Nephron (organoid): ENCODE measurements at regions not wholly inside any gene's neighbourhood (a gene's known extent, or its start where the extent isn't known, plus 50 kb on each side); places are given as distances from the start of the nearest gene placed in this dataset.

Experiments
- H3K27ac Mint-ChIP-seq, 3 experiments: 2 replicates each; pipeline ENCODE4 v1.8.0; 2020; ENCODE audit warnings: mixed read lengths in 3 of 3, mild to moderate bottlenecking in 2 of 3, moderate library complexity in 1 of 3
- H3K27me3 Mint-ChIP-seq: 2 replicates; pipeline ENCODE4 v1.8.0; 2021; ENCODE audit warnings: low read depth, mild to moderate bottlenecking, moderate library complexity, mixed read lengths
- H3K36me3 Mint-ChIP-seq: 2 replicates; pipeline ENCODE4 v1.8.0; 2020; ENCODE audit warnings: low read depth, mixed read lengths
- H3K4me1 Mint-ChIP-seq: 2 replicates; pipeline ENCODE4 v1.8.0; 2020; ENCODE audit warnings: mixed read lengths
- H3K4me3 Mint-ChIP-seq, 3 experiments: 2 replicates each; pipeline ENCODE4 v1.8.0; 2020; ENCODE audit warnings: mild to moderate bottlenecking in 3 of 3, mixed read lengths in 3 of 3, moderate library complexity in 2 of 3
- H3K9me3 Mint-ChIP-seq: 2 replicates; pipeline ENCODE4 v1.8.0; 2020; ENCODE audit warnings: mixed read lengths
- TF ChIP-seq, protein P1 (sequence below), 3 experiments: fragments of 200-600 bp; sonication (generic); IDR thresholded peaks; one replicate each; pipeline ENCODE4 v1.5.0; 2021; ENCODE audit warnings: antibody characterized with exemption in 3 of 3; ENCODE audit not compliant: unreplicated experiment in 3 of 3

GRCh38 chr18:8980918-8981317 is 121.6 kb upstream of the NDUFV2 start:
- H3K9me3 Mint-ChIP-seq = no peaks in the 10 kb centered on the region
- TF ChIP-seq, protein P1, sequence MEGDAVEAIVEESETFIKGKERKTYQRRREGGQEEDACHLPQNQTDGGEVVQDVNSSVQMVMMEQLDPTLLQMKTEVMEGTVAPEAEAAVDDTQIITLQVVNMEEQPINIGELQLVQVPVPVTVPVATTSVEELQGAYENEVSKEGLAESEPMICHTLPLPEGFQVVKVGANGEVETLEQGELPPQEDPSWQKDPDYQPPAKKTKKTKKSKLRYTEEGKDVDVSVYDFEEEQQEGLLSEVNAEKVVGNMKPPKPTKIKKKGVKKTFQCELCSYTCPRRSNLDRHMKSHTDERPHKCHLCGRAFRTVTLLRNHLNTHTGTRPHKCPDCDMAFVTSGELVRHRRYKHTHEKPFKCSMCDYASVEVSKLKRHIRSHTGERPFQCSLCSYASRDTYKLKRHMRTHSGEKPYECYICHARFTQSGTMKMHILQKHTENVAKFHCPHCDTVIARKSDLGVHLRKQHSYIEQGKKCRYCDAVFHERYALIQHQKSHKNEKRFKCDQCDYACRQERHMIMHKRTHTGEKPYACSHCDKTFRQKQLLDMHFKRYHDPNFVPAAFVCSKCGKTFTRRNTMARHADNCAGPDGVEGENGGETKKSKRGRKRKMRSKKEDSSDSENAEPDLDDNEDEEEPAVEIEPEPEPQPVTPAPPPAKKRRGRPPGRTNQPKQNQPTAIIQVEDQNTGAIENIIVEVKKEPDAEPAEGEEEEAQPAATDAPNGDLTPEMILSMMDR (IDR thresholded peaks at IDR 0.05; ENCODE audit: unreplicated experiment in 3 of 3) = no peak
- peaks cover 5% of the 10 kb centered on the region for H3K4me1 Mint-ChIP-seq
- peaks cover 10% of the 10 kb centered on the region for H3K27me3 Mint-ChIP-seq
- no peak overlapping the region for H3K4me3 Mint-ChIP-seq
- H3K27ac Mint-ChIP-seq = no peak overlapping the region
- H3K36me3 Mint-ChIP-seq = no peaks in the 10 kb centered on the region

DNA sequence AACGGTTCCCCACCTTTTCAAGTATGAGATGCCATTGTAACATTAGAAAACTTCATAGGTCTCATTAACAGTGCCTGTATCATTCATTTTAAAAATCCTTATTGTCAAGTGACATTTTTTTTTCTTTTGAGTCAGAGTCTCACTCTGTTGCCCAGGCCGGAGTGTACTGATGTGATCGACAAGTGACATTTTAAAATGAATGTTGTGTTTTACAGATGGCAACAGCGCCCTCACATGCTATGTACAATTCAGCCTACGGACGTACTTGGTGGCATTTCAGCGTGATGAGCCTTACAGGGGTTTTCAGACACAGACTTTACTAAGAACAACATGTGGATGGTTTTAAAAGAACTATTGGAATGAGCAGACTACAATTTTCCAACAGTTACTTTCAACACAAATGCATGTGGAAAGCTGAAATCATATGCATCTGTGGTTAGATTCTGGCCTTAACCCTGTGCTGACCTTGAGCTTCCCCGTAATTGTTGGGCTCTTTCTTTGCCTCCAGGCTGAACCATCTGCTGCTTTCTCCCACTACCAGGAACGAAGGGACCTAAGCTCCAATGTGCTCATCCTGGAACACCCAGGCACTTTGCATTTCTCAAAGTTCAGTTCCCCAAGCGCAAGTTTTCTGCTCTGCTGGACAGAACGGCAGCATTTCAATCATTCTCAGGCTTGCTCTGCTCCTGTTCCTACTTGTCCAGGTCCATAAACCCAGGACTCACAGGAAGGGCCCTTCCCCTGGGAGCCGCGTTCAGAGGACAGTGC is 119.9 kb upstream of the NDUFV2 start:
- Mint-ChIP-seq H3K9me3 (no peaks in the 10 kb centered on the region), H3K36me3 (no peaks in the 10 kb centered on the region), H3K4me1 (peaks cover 5% of the 10 kb centered on the region), H3K27me3 (peaks cover 10% of the 10 kb centered on the region), H3K27ac (peak overlapping the region; percentile 36 to 85 (median 78)), H3K4me3 (no peak overlapping the region)
- TF ChIP-seq, protein P1 (IDR thresholded peaks at IDR 0.05; ENCODE audit: unreplicated experiment in 3 of 3) = peak; percentile 25 to 45 (median 37)

DNA sequence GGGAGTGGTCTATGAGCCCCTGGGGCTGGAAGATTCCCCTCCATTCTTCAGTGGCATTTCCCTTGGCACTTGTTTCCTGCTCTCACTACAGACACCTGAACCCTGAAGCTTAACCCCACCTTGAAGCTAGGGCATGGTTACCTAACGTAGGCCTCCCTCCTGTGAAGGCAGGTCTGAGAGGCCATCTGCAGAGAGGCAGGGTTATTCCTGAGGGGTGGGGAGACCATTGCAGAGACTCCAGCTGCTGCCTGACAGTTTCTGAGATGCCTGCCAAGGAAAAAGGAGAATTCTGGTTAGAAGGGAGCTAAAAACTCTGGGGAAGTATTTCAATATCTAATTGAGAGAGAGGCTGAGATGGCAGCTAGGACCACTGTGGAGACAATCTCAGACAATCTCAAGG is 119.3 kb upstream of the NDUFV2 start:
- TF ChIP-seq, protein P1 (IDR thresholded peaks at IDR 0.05; ENCODE audit: unreplicated experiment in 3 of 3) = no peak
- Mint-ChIP-seq H3K36me3 (no peaks in the 10 kb centered on the region), H3K4me3 (no peak overlapping the region), H3K27ac (peak overlapping the region in 1 of 3 experiments; percentile 78), H3K4me1 (peaks cover 5% of the 10 kb centered on the region), H3K27me3 (peaks cover 10% of the 10 kb centered on the region), H3K9me3 (no peaks in the 10 kb centered on the region)

- TF ChIP-seq, protein P1 (IDR thresholded peaks at IDR 0.05; ENCODE audit: unreplicated experiment in 3 of 3) = no peak
- peaks cover 10% of the 10 kb centered on the region for H3K27me3 Mint-ChIP-seq
- H3K4me1 Mint-ChIP-seq = peaks cover 5% of the 10 kb centered on the region
- no peaks in the 10 kb centered on the region for H3K9me3 Mint-ChIP-seq
- no peak overlapping the region for H3K4me3 Mint-ChIP-seq
- H3K36me3 Mint-ChIP-seq = no peaks in the 10 kb centered on the region
- H3K27ac Mint-ChIP-seq = no peak overlapping the region
Observed at GRCh38 chr18:8984131-8984721, 118.3 kb upstream of the NDUFV2 start.

- TF ChIP-seq, protein P1 (IDR thresholded peaks at IDR 0.05; ENCODE audit: unreplicated experiment in 3 of 3) = no peak
- no peak overlapping the region for H3K4me3 Mint-ChIP-seq
- no peaks in the 10 kb centered on the region for H3K36me3 Mint-ChIP-seq
- H3K27me3 Mint-ChIP-seq = peaks cover 7% of the 10 kb centered on the region
- no peaks in the 10 kb centered on the region for H3K9me3 Mint-ChIP-seq
- H3K4me1 Mint-ChIP-seq = peaks cover 12% of the 10 kb centered on the region
- H3K27ac Mint-ChIP-seq = no peak overlapping the region
Observed at GRCh38 chr18:8987241-8987640, 115.3 kb upstream of the NDUFV2 start.
